ENCODE measurements at regions not wholly inside any gene's neighbourhood (a gene's known extent, or its start where the extent isn't known, plus 50 kb on each side); places are given as distances from the start of the nearest gene placed in this dataset.

DNA sequence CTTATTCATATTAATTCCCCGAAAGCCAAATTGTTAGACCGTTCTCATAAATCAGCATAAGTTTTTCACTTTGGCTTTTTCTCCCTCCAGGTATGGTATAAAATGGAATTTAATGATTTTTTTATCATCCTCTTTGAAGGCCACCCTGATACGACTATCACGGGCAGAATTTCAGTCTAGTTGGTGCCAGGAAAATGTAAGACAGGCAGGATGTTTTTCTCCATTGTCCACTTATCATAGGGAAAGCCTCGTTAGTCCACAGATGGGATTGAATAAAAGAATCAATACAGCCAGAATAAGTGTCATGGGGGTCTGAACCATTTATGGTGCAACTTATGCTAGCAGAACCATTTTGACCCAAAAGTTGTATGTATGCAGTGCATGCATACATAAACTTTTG, 566.0 kb upstream of the ARGLU1 start:
- no peak for DNase-seq (ENCODE audit: low read depth)
- in situ Hi-C loops (cut with HindIII; ENCODE audit: low sequenced_read_pairs), result no loop called here
- H3K4me3 ChIP-seq (ENCODE audit: low read depth, low read length), result no peak overlapping the region
- no peak for TF ChIP-seq CTCF (IDR thresholded peaks at IDR 0.05; ENCODE audit: low read depth, low read length, missing control alignments)

DNA sequence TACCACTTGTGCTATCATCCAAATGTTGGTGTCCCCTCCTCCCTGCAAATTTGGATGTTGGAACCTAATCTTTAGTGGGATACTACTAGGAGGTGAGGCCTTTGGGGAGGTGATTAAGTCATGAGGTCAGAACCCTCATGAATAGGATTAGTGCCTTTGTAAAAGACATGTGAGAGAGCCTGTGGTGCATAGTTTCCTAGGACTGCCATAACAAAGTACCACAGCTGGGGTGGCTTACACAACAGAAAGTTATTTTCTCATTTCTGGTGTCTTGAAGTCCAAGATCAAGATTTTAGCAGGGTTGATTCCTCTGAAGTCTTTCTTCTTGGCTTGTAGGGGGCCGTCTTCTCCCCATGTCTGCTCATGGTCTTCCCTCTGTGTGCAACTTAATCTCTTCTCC, 562.6 kb upstream of the ARGLU1 start:
- DNase-seq (ENCODE audit: low read depth), result no peak
- no peak overlapping the region for H3K4me3 ChIP-seq (ENCODE audit: low read depth, low read length)
- in situ Hi-C loops (cut with HindIII; ENCODE audit: low sequenced_read_pairs), result no loop called here
- no peak for TF ChIP-seq CTCF (IDR thresholded peaks at IDR 0.05; ENCODE audit: low read depth, low read length, missing control alignments)

- in situ Hi-C loops (cut with HindIII; ENCODE audit: low sequenced_read_pairs), result loop anchor here (10.0 kb wide), 1 partner anchor 570 kb away; no protein-coding TSS in a partner anchor
- no peak for TF ChIP-seq CTCF (IDR thresholded peaks at IDR 0.05; ENCODE audit: low read depth, low read length, missing control alignments)
- H3K4me3 ChIP-seq (ENCODE audit: low read depth, low read length), result no peak overlapping the region
- no peak for DNase-seq (ENCODE audit: low read depth)
Observed at GRCh38 chr13:107124730-107125129, 556.8 kb upstream of the ARGLU1 start.

GRCh38 chr13:107124129-107124718, 556.3 kb upstream of the ARGLU1 start:
- peak; percentile 36 for TF ChIP-seq CTCF (IDR thresholded peaks at IDR 0.05; ENCODE audit: low read depth, low read length, missing control alignments)
- H3K4me3 ChIP-seq (ENCODE audit: low read depth, low read length), result no peak overlapping the region
- in situ Hi-C loops (cut with HindIII; ENCODE audit: low sequenced_read_pairs), result loop anchor here (10.0 kb wide), 1 partner anchor 569 kb away; no protein-coding TSS in a partner anchor
- DNase-seq (ENCODE audit: low read depth), result peak; percentile 11

DNA sequence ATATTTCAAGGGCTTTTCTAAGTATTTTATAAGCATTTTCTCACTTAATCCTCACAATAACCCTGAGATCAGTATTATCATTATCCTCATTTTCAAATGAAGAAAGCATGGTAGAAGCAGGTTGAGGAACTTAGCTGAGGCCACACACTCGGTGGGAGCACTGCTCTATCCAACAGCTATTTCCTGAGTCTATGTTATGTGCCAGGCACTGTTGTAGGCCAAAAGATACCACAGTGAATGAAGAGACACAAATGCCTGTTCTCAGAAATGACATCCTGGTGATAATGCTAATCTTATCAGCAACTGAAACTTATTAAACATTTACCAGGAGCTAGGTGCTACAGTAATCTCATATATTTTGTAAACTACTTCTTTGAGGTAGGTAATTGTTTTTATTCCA, 553.9 kb upstream of the ARGLU1 start:
- DNase-seq (ENCODE audit: low read depth), result no peak
- H3K4me3 ChIP-seq (ENCODE audit: low read depth, low read length), result no peak overlapping the region
- in situ Hi-C loops (cut with HindIII; ENCODE audit: low sequenced_read_pairs), result loop anchor here (10.0 kb wide), 1 partner anchor 567 kb away; no protein-coding TSS in a partner anchor
- TF ChIP-seq CTCF (IDR thresholded peaks at IDR 0.05; ENCODE audit: low read depth, low read length, missing control alignments), result no peak

- in situ Hi-C loops (cut with HindIII; ENCODE audit: low sequenced_read_pairs), result loop anchor here (10.0 kb wide), 1 partner anchor 565 kb away; no protein-coding TSS in a partner anchor
- no peak overlapping the region for H3K4me3 ChIP-seq (ENCODE audit: low read depth, low read length)
- no peak for DNase-seq (ENCODE audit: low read depth)
- TF ChIP-seq CTCF (IDR thresholded peaks at IDR 0.05; ENCODE audit: low read depth, low read length, missing control alignments), result no peak
Observed at GRCh38 chr13:107119989-107120881, 552.3 kb upstream of the ARGLU1 start.

Data from astrocyte of the cerebellum (primary cell).